ENCODE measurements at regions not wholly inside any gene's neighbourhood (a gene's known extent, or its start where the extent isn't known, plus 50 kb on each side); places are given as distances from the start of the nearest gene placed in this dataset.
A peak's percentile ranks its signal among the peaks of the same experiment; 100 is the strongest.

- DNase-seq: no peak
These were observed 717.6 kb upstream of the TENM3 start for GRCh38 chr4:181525634-181526033.

GRCh38 chr4:181528570-181529184 lies 714.5 kb upstream of the TENM3 start:
- peak; percentile 78 for DNase-seq

GRCh38 chr4:181529537-181529936 lies 713.7 kb upstream of the TENM3 start:
- DNase-seq: no peak

- DNase-seq: no peak
These were observed 706.9 kb upstream of the TENM3 start for GRCh38 chr4:181536196-181536746.

GRCh38 chr4:181536811-181537434 lies 706.3 kb upstream of the TENM3 start:
- no peak for DNase-seq

GRCh38 chr4:181538431-181538830 lies 704.8 kb upstream of the TENM3 start:
- no peak for DNase-seq

GRCh38 chr4:181541396-181541795 lies 701.8 kb upstream of the TENM3 start:
- DNase-seq: no peak

GRCh38 chr4:181548873-181549575 lies 694.2 kb upstream of the TENM3 start:
- peak; percentile 76 for DNase-seq

GRCh38 chr4:181549576-181550188 lies 693.5 kb upstream of the TENM3 start:
- DNase-seq: no peak

GRCh38 chr4:181550381-181550780 lies 692.8 kb upstream of the TENM3 start:
- no peak for DNase-seq

GRCh38 chr4:181559637-181560036 lies 683.6 kb upstream of the TENM3 start:
- DNase-seq: no peak

GRCh38 chr4:181562399-181562798 lies 680.8 kb upstream of the TENM3 start:
- DNase-seq: no peak

GRCh38 chr4:181564625-181565024 lies 678.6 kb upstream of the TENM3 start:
- DNase-seq: no peak

GRCh38 chr4:181566490-181566889 lies 676.7 kb upstream of the TENM3 start:
- peak; percentile 87 for DNase-seq

GRCh38 chr4:181569553-181569952 lies 673.6 kb upstream of the TENM3 start:
- peak; percentile 62 for DNase-seq

- no peak for DNase-seq
These were observed 664.3 kb upstream of the TENM3 start for GRCh38 chr4:181578911-181579310.

- no peak for DNase-seq
These were observed 663.7 kb upstream of the TENM3 start for GRCh38 chr4:181579486-181579885.

GRCh38 chr4:181581983-181582382 lies 661.2 kb upstream of the TENM3 start:
- no peak for DNase-seq

- DNase-seq: no peak
These were observed 660.6 kb upstream of the TENM3 start for GRCh38 chr4:181582595-181582994.

- DNase-seq: no peak
These were observed 654.4 kb upstream of the TENM3 start for GRCh38 chr4:181588733-181589302.

- DNase-seq: peak; percentile 48
These were observed 650.9 kb upstream of the TENM3 start for GRCh38 chr4:181592221-181592745.

- no peak for DNase-seq
These were observed 649.5 kb upstream of the TENM3 start for GRCh38 chr4:181593703-181594102.

GRCh38 chr4:181594188-181594587 lies 649.0 kb upstream of the TENM3 start:
- no peak for DNase-seq
